H1 (cell line): ENCODE measurements at regions not wholly inside any gene's neighbourhood (a gene's known extent, or its start where the extent isn't known, plus 50 kb on each side); places are given as distances from the start of the nearest gene placed in this dataset.

Experiments used
- CTCF ChIP-seq, 3 experiments: IDR thresholded peaks; 1 replicate in 2 of 3; 2 replicates in 1 of 3; pipeline versions ENCODE4 v1.5.1 to v1.6.1; 2011; ENCODE audit warnings: low read length in 3 of 3, mild to moderate bottlenecking in 3 of 3, inconsistent platforms in 2 of 3, low read depth in 1 of 3, moderate library complexity in 1 of 3; ENCODE audit not compliant: insufficient read depth in 1 of 3; ENCODE audit errors: control extremely low read depth in 1 of 3
- GABPA ChIP-seq: IDR thresholded peaks from 2 replicates; pipeline ENCODE4 v1.6.1; 2011; ENCODE audit warnings: mild to moderate bottlenecking, low read length, moderate library complexity, borderline replicate concordance; ENCODE audit not compliant: insufficient read depth
- HDAC6 ChIP-seq: IDR thresholded peaks from one replicate; pipeline ENCODE4 v1.7.1; 2012; ENCODE audit warnings: low read depth, mild to moderate bottlenecking, inconsistent platforms, low read length, moderate library complexity
- RNF2 ChIP-seq: fragments of 200-900, 300-1000 bp; sonication (generic); IDR thresholded peaks from 2 replicates; pipeline ENCODE4 v1.7.1; 2016; ENCODE audit warnings: borderline replicate concordance, low read depth, mild to moderate bottlenecking, antibody characterized with exemption, low read length; ENCODE audit not compliant: poor library complexity, severe bottlenecking; ENCODE audit errors: missing control alignments

- no peak for TF ChIP-seq HDAC6
- no peak for TF ChIP-seq CTCF (IDR thresholded peaks at IDR 0.05; ENCODE audit: control extremely low read depth in 1 of 3, insufficient read depth in 1 of 3, low read depth in 1 of 3, low read length in 3 of 3)
- TF ChIP-seq RNF2, result no peak
- no peak for TF ChIP-seq GABPA
Observed at GRCh38 chr11:50188040-50188439, 155.4 kb downstream of the OR4C45 start (continued).
